GM12878 (cell line): ENCODE measurements at regions not wholly inside any gene's neighbourhood (a gene's known extent, or its start where the extent isn't known, plus 50 kb on each side); places are given as distances from the start of the nearest gene placed in this dataset.

Experiments
- ATAC-seq: fragments of 200-7000 bp; cut with Tn5 transposase; 3 replicates; pipeline ENCODE4 v1.9.1; 2020; ENCODE audit warnings: mild to moderate bottlenecking, moderate library complexity
- BruUV-seq: library from RNA; stranded (reverse); fragments of 400-500 nt; replicated peaks from 2 replicates; lab custom pipeline; 2021; lab: Mats Ljungman, UMichigan
- CTCF ChIA-PET: fragments of 300-600 bp; sonication (Branson Sonifier 250); formaldehyde crosslinking; extraction: SDS; loops from one replicate; lab custom pipeline; 2021; ENCODE audit warnings: inconsistent platforms; lab: Yijun Ruan, JAX
- POLR2A ChIA-PET: fragments of 350-600 bp; formaldehyde crosslinking; extraction: SDS; loops from one replicate; lab custom pipeline; 2021; ENCODE audit warnings: inconsistent platforms; lab: Charles Lee
- RAD21 ChIA-PET: fragments of 300-600 bp; sonication (Branson Sonifier 250); formaldehyde crosslinking; loops from one replicate; lab custom pipeline; 2023; ENCODE audit warnings: antibody characterized with exemption; ENCODE audit not compliant: unreplicated experiment; lab: Charles Lee
- SMC1A ChIA-PET: fragments of 300-600 bp; sonication (Branson Sonifier 250); formaldehyde crosslinking; loops from one replicate; lab custom pipeline; 2023; ENCODE audit not compliant: unreplicated experiment, uncharacterized antibody; lab: Charles Lee
- DNase-seq: peaks from one replicate; pipeline ENCODE4 v3.0.0-alpha.2; 2011; ENCODE audit warnings: low read depth, low spot score
- FAIRE-seq: peaks from 3 replicates; lab custom pipeline; 2011; peaks lifted over from hg19 to GRCh38; lab: Jason Lieb, UNC
- H2AFZ ChIP-seq: 2 replicates; pipeline ENCODE4 v1.6.0; 2011; ENCODE audit warnings: low read depth, low read length, control low read depth; ENCODE audit not compliant: control insufficient read depth
- H3K27ac ChIP-seq: 2 replicates; pipeline ENCODE4 v1.5.1; 2011; ENCODE audit warnings: control low read depth; ENCODE audit not compliant: control insufficient read depth, insufficient read depth
- H3K27me3 ChIP-seq, 2 experiments: replicated peaks in 1 of 2; 2 replicates each; pipeline versions ENCODE4 v1.6.0 to v1.6.1; 2011; ENCODE audit warnings: low read length in 1 of 2; ENCODE audit not compliant: control insufficient read depth in 2 of 2, insufficient read depth in 2 of 2
- H3K36me3 ChIP-seq, 2 experiments: 2 replicates each; pipeline ENCODE4 v1.5.1; 2011; ENCODE audit warnings: low read length in 1 of 2; ENCODE audit not compliant: control insufficient read depth in 2 of 2, insufficient read depth in 2 of 2
- H3K4me1 ChIP-seq: 2 replicates; pipeline ENCODE4 v1.6.1; 2011; ENCODE audit warnings: mild to moderate bottlenecking, low read length, moderate library complexity, mixed read lengths; ENCODE audit not compliant: control insufficient read depth, insufficient read depth
- H3K4me2 ChIP-seq: 2 replicates; pipeline ENCODE4 v1.6.0; 2011; ENCODE audit warnings: control low read depth; ENCODE audit not compliant: control insufficient read depth, insufficient read depth
- H3K4me3 ChIP-seq: fragments of 200-600 bp; sonication (generic); 2 replicates; pipeline ENCODE4 v1.5.1; 2016
- H3K79me2 ChIP-seq: 2 replicates; pipeline ENCODE4 v1.6.0; 2011; ENCODE audit warnings: low read length; ENCODE audit not compliant: control insufficient read depth, insufficient read depth
- H3K9ac ChIP-seq: 2 replicates; pipeline ENCODE4 v1.8.0; 2011; ENCODE audit warnings: low read length, control low read depth, mixed read lengths; ENCODE audit not compliant: control insufficient read depth, insufficient read depth
- H3K9me3 ChIP-seq: replicated peaks from 3 replicates; pipeline ENCODE4 v1.5.1; 2011; ENCODE audit warnings: mild to moderate bottlenecking, low read length; ENCODE audit not compliant: control insufficient read depth, insufficient read depth
- H4K20me1 ChIP-seq: 2 replicates; pipeline ENCODE4 v1.6.0; 2011; ENCODE audit not compliant: control insufficient read depth, insufficient read depth
- ATF2 ChIP-seq: IDR thresholded peaks from 2 replicates; pipeline ENCODE4 v1.6.1; 2012; ENCODE audit warnings: low read length, inconsistent platforms
- CBX3 ChIP-seq: fragments of 200-600 bp; sonication (generic); IDR thresholded peaks from 2 replicates; pipeline ENCODE4 v1.6.1; 2016; ENCODE audit warnings: low read depth, borderline replicate concordance
- E2F8 ChIP-seq: fragments of 450-650 bp; IDR thresholded peaks from 2 replicates; pipeline ENCODE4 v1.6.1; 2018; ENCODE audit warnings: mild to moderate bottlenecking, low read depth, moderate library complexity; ENCODE audit not compliant: partially characterized antibody
- NFYB ChIP-seq: IDR thresholded peaks from 2 replicates; pipeline ENCODE4 v1.6.1; 2011; ENCODE audit warnings: low read depth, mild to moderate bottlenecking, low read length, improper control_type of control experiment, moderate library complexity; ENCODE audit not compliant: insufficient read depth
- NRF1 ChIP-seq: conservative IDR thresholded peaks from 2 replicates; pipeline ENCODE4 v1.6.1; 2011; ENCODE audit warnings: mild to moderate bottlenecking, low read depth, low read length, improper control_type of control experiment
- POU2F2 ChIP-seq: IDR thresholded peaks from 3 replicates; pipeline ENCODE4 v1.6.1; 2011; ENCODE audit warnings: low read depth, mild to moderate bottlenecking, low read length, borderline replicate concordance
- TCF12 ChIP-seq: IDR thresholded peaks from 2 replicates; pipeline ENCODE4 v1.6.1; 2011; ENCODE audit warnings: low read depth, mild to moderate bottlenecking, low read length
- TCF3 ChIP-seq: IDR thresholded peaks from 2 replicates; pipeline ENCODE4 v1.6.1; 2012; ENCODE audit warnings: low read depth, mild to moderate bottlenecking, low read length, borderline replicate concordance; ENCODE audit not compliant: insufficient read depth
- WGBS: methylation state at CpG from one replicate; pipeline ENCODE4 v1.1.6; 2016; ENCODE audit warnings: low lambda C conversion rate; ENCODE audit not compliant: insufficient replicate concordance, insufficient coverage; ENCODE audit errors: missing lambda C conversion rate; 5-methylcytosine and 5-hydroxymethylcytosine counted together
- in situ Hi-C: fragments of 300-500 bp; cut with MboI; formaldehyde crosslinking; loops from 9 replicates; pipeline ENCODE4 v1.14.3; 2018; ENCODE audit warnings: mixed read lengths
- intact Hi-C: fragments of 100-400 bp; cut with micrococcal nuclease; formaldehyde crosslinking; loops from one replicate; pipeline ENCODE4 v1.14.2; 2022; ENCODE audit not compliant: unreplicated experiment
- TF ChIP-seq, protein P1 (sequence below), 3 experiments: IDR thresholded peaks in 2 of 3; conservative IDR thresholded peaks in 1 of 3; 2 replicates each; pipeline ENCODE4 v1.5.1; 2011; ENCODE audit warnings: low read depth in 3 of 3, low read length in 3 of 3, mild to moderate bottlenecking in 3 of 3, control low read depth in 2 of 3, moderate library complexity in 2 of 3, inconsistent platforms in 1 of 3, mixed read lengths in 1 of 3; ENCODE audit not compliant: control insufficient read depth in 2 of 3, insufficient read depth in 1 of 3; ENCODE audit errors: extremely low read depth in 1 of 3
- TF ChIP-seq, protein P2 (sequence below): fragments of 450-650 bp; formaldehyde crosslinking; IDR thresholded peaks from 2 replicates; pipeline ENCODE4 v1.5.0; 2022; ENCODE audit warnings: mild to moderate bottlenecking, missing genetic modification characterization
- TF ChIP-seq, protein P3 (sequence below): fragments of 450-650 bp; IDR thresholded peaks from 2 replicates; pipeline ENCODE4 v1.6.1; 2017; ENCODE audit warnings: mild to moderate bottlenecking

DNA sequence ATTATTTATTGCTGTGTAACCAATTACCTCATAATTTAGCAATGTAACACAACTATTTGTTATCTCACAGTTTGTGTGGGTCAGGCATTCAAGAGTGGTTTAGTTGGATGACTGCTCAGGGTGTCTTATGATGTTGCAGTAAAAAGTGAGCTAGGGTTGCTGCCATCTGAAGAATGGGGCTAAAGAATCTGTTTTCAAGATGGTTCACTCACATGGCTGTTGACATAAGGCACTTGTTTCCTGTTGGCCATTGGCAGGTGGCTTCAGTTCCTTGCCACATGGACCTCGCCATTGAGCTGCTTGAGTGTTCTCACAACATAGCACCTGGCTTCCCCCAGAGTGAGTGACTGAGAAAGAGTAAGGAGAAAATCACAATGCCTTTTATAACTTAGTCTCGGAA, 123.2 kb downstream of the TMEM17 start:
- H4K20me1 ChIP-seq = no peaks in the 10 kb centered on the region
- peaks cover 16% of the 10 kb centered on the region for H3K4me1 ChIP-seq
- ATAC-seq = no peak
- ChIA-PET POLR2A (interaction anchor here (1.0 kb wide), 1 partner anchor 17 kb away, joined by 3 read pairs; no protein-coding TSS in a partner anchor), RAD21 (interaction anchor here (0.6 kb wide), 1 partner anchor 328 kb away, joined by 3 read pairs; no protein-coding TSS in a partner anchor), CTCF (no interaction called here), SMC1A (interaction anchor here (0.9 to 1.2 kb wide), 2 partner anchors 48 to 61 kb away, joined by 3 read pairs; no protein-coding TSS in a partner anchor)
- H3K9me3 ChIP-seq = peaks cover 7% of the 10 kb centered on the region; the same call in 2 of the 3 replicates
- H3K9ac ChIP-seq = no peak overlapping the region
- no peaks in the 10 kb centered on the region for H3K27me3 ChIP-seq
- H3K36me3 ChIP-seq = no peaks in the 10 kb centered on the region
- in situ Hi-C loops = no loop called here
- 0 out of 2 replicates have a peak overlapping the region, but pooled peaks have one; percentile 1 for H3K27ac ChIP-seq
- peak overlapping the region; percentile 68 for H2AFZ ChIP-seq
- BruUV-seq = no TSS peak
- FAIRE-seq = no peak
- 35% methylated on average over 2 of the region's 2 CpGs for WGBS
- no peak for DNase-seq
- H3K4me2 ChIP-seq = no peak overlapping the region
- intact Hi-C loops = no loop called here
- no peak overlapping the region for H3K4me3 ChIP-seq
- H3K79me2 ChIP-seq = no peaks in the 10 kb centered on the region
- TF ChIP-seq, protein P1, sequence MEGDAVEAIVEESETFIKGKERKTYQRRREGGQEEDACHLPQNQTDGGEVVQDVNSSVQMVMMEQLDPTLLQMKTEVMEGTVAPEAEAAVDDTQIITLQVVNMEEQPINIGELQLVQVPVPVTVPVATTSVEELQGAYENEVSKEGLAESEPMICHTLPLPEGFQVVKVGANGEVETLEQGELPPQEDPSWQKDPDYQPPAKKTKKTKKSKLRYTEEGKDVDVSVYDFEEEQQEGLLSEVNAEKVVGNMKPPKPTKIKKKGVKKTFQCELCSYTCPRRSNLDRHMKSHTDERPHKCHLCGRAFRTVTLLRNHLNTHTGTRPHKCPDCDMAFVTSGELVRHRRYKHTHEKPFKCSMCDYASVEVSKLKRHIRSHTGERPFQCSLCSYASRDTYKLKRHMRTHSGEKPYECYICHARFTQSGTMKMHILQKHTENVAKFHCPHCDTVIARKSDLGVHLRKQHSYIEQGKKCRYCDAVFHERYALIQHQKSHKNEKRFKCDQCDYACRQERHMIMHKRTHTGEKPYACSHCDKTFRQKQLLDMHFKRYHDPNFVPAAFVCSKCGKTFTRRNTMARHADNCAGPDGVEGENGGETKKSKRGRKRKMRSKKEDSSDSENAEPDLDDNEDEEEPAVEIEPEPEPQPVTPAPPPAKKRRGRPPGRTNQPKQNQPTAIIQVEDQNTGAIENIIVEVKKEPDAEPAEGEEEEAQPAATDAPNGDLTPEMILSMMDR (IDR thresholded peaks at IDR 0.05 in 2 of 3, conservative IDR thresholded peaks at IDR 0.05 in 1 of 3; ENCODE audit: control insufficient read depth in 2 of 3, extremely low read depth in 1 of 3, insufficient read depth in 1 of 3, low read depth in 3 of 3, low read length in 3 of 3) = no peak
- TF ChIP-seq, protein P2, sequence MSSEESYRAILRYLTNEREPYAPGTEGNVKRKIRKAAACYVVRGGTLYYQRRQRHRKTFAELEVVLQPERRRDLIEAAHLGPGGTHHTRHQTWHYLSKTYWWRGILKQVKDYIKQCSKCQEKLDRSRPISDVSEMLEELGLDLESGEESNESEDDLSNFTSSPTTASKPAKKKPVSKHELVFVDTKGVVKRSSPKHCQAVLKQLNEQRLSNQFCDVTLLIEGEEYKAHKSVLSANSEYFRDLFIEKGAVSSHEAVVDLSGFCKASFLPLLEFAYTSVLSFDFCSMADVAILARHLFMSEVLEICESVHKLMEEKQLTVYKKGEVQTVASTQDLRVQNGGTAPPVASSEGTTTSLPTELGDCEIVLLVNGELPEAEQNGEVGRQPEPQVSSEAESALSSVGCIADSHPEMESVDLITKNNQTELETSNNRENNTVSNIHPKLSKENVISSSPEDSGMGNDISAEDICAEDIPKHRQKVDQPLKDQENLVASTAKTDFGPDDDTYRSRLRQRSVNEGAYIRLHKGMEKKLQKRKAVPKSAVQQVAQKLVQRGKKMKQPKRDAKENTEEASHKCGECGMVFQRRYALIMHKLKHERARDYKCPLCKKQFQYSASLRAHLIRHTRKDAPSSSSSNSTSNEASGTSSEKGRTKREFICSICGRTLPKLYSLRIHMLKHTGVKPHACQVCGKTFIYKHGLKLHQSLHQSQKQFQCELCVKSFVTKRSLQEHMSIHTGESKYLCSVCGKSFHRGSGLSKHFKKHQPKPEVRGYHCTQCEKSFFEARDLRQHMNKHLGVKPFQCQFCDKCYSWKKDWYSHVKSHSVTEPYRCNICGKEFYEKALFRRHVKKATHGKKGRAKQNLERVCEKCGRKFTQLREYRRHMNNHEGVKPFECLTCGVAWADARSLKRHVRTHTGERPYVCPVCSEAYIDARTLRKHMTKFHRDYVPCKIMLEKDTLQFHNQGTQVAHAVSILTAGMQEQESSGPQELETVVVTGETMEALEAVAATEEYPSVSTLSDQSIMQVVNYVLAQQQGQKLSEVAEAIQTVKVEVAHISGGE (CRISPR knock-in tag) = no peak
- TF ChIP-seq, protein P3, sequence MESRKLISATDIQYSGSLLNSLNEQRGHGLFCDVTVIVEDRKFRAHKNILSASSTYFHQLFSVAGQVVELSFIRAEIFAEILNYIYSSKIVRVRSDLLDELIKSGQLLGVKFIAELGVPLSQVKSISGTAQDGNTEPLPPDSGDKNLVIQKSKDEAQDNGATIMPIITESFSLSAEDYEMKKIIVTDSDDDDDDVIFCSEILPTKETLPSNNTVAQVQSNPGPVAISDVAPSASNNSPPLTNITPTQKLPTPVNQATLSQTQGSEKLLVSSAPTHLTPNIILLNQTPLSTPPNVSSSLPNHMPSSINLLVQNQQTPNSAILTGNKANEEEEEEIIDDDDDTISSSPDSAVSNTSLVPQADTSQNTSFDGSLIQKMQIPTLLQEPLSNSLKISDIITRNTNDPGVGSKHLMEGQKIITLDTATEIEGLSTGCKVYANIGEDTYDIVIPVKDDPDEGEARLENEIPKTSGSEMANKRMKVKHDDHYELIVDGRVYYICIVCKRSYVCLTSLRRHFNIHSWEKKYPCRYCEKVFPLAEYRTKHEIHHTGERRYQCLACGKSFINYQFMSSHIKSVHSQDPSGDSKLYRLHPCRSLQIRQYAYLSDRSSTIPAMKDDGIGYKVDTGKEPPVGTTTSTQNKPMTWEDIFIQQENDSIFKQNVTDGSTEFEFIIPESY = no peak
- TF ChIP-seq POU2F2 (no peak), NFYB (no peak), NRF1 (no peak), CBX3 (no peak), ATF2 (no peak), E2F8 (no peak), TCF3 (0 out of 2 replicates have a peak, but pooled peaks have one; percentile 35), TCF12 (peak; percentile 41; the same call in 1 of the 2 replicates)
